ENCODE measurements at regions not wholly inside any gene's neighbourhood (a gene's known extent, or its start where the extent isn't known, plus 50 kb on each side); places are given as distances from the start of the nearest gene placed in this dataset.

- Histone ChIP-seq H3K9me3 (no peaks in the 10 kb centered on the region), H3K27ac (no peak overlapping the region), H3K36me3 (ENCODE audit: insufficient read depth in 1 of 2, low read depth in 1 of 2) (no peaks in the 10 kb centered on the region), H3K4me3 (no peak overlapping the region), H3K27me3 (ENCODE audit: insufficient read depth in 3 of 3, low read length in 2 of 3) (no peaks in the 10 kb centered on the region), H3K4me1 (no peaks in the 10 kb centered on the region)
- ATAC-seq (no peak), DNase-seq (no peak)
- 86 to 92% (median 90%) methylated on average over 11 of the region's 11 CpGs for WGBS, 3 donors
- TF ChIP-seq CTCF (IDR thresholded peaks at IDR 0.05): no peak
- intact Hi-C loops (cut with DNase I): no loop called here
Measured at GRCh38 chr1:69313118-69313517, 254.6 kb upstream of the LRRC7 start.

GRCh38 chr1:69315416-69315815, 252.3 kb upstream of the LRRC7 start:
- intact Hi-C loops (cut with DNase I): no loop called here
- H3K4me1 ChIP-seq: no peaks in the 10 kb centered on the region
- no peaks in the 10 kb centered on the region for H3K9me3 ChIP-seq
- WGBS, 3 donors: 93 to 95% (median 95%) methylated on average over 3 of the region's 3 CpGs
- ATAC-seq (no peak), DNase-seq (no peak)
- no peak overlapping the region for H3K27ac ChIP-seq
- H3K36me3 ChIP-seq (ENCODE audit: insufficient read depth in 1 of 2, low read depth in 1 of 2): no peaks in the 10 kb centered on the region
- H3K27me3 ChIP-seq (ENCODE audit: insufficient read depth in 3 of 3, low read length in 2 of 3): no peaks in the 10 kb centered on the region
- no peak for TF ChIP-seq CTCF (IDR thresholded peaks at IDR 0.05)
- H3K4me3 ChIP-seq: no peak overlapping the region

- Histone ChIP-seq H3K4me1 (no peaks in the 10 kb centered on the region), H3K9me3 (no peaks in the 10 kb centered on the region), H3K4me3 (no peak overlapping the region), H3K27me3 (ENCODE audit: insufficient read depth in 3 of 3, low read length in 2 of 3) (no peaks in the 10 kb centered on the region), H3K27ac (no peak overlapping the region), H3K36me3 (ENCODE audit: insufficient read depth in 1 of 2, low read depth in 1 of 2) (no peaks in the 10 kb centered on the region)
- no peak for DNase-seq
- intact Hi-C loops (cut with DNase I): no loop called here
- no peak for ATAC-seq
- TF ChIP-seq CTCF (IDR thresholded peaks at IDR 0.05): no peak
Measured at GRCh38 chr1:69315823-69316222, 251.9 kb upstream of the LRRC7 start.

- Histone ChIP-seq H3K36me3 (ENCODE audit: insufficient read depth in 1 of 2, low read depth in 1 of 2) (no peaks in the 10 kb centered on the region), H3K4me1 (no peaks in the 10 kb centered on the region), H3K4me3 (no peak overlapping the region), H3K9me3 (no peaks in the 10 kb centered on the region), H3K27ac (no peak overlapping the region), H3K27me3 (ENCODE audit: insufficient read depth in 3 of 3, low read length in 2 of 3) (no peaks in the 10 kb centered on the region)
- ATAC-seq (no peak), DNase-seq (no peak)
- TF ChIP-seq CTCF (IDR thresholded peaks at IDR 0.05): no peak
- 50 to 55% (median 51%) methylated on average over 5 of the region's 5 CpGs for WGBS, 3 donors
- intact Hi-C loops (cut with DNase I): no loop called here
Measured at GRCh38 chr1:69319287-69319686, 248.4 kb upstream of the LRRC7 start.

- H3K9me3 ChIP-seq: no peaks in the 10 kb centered on the region
- WGBS, 3 donors: 34 to 51% (median 44%) methylated on average over 5 of the region's 5 CpGs
- H3K4me3 ChIP-seq: no peak overlapping the region
- intact Hi-C loops (cut with DNase I): no loop called here
- no peak for DNase-seq
- H3K36me3 ChIP-seq (ENCODE audit: insufficient read depth in 1 of 2, low read depth in 1 of 2): no peaks in the 10 kb centered on the region
- no peak for TF ChIP-seq CTCF (IDR thresholded peaks at IDR 0.05)
- no peak overlapping the region for H3K27ac ChIP-seq
- H3K27me3 ChIP-seq (ENCODE audit: insufficient read depth in 3 of 3, low read length in 2 of 3): no peaks in the 10 kb centered on the region
- H3K4me1 ChIP-seq: no peaks in the 10 kb centered on the region
- ATAC-seq: no peak
Measured at GRCh38 chr1:69320757-69321211, 246.9 kb upstream of the LRRC7 start.

Measured in psoas muscle (tissue), 7 donors.